Sigmoid colon (tissue), 6 donors: ENCODE measurements at regions not wholly inside any gene's neighbourhood (a gene's known extent, or its start where the extent isn't known, plus 50 kb on each side); places are given as distances from the start of the nearest gene placed in this dataset.

ENCODE experiments used
- DNase-seq: peaks from one replicate; pipeline ENCODE4 v3.0.0-alpha.2; 2019
- H3K27ac ChIP-seq, 4 donors: fragments of 200-600 bp; sonication (generic); one replicate each; pipeline ENCODE4 v1.5.1; 2016 to 2019; ENCODE audit warnings: mild to moderate bottlenecking in 1 of 4
- H3K27me3 ChIP-seq, 3 donors: fragments of 200-600 bp; sonication (generic); one replicate each; pipeline ENCODE4 v1.5.1; 2019; ENCODE audit warnings: mild to moderate bottlenecking in 1 of 3
- H3K36me3 ChIP-seq, 4 donors: fragments of 200-600 bp; sonication (generic); one replicate each; pipeline ENCODE4 v1.5.1; 2016 to 2019
- H3K4me1 ChIP-seq, 4 donors: fragments of 200-600 bp; sonication (generic); one replicate each; pipeline ENCODE4 v1.5.1; 2017 to 2019
- H3K4me3 ChIP-seq, 4 donors: fragments of 200-600 bp; sonication (generic); one replicate each; pipeline ENCODE4 v1.5.1; 2017 to 2019; ENCODE audit warnings: mild to moderate bottlenecking in 2 of 4, moderate library complexity in 1 of 4
- H3K9me3 ChIP-seq, 4 donors: fragments of 200-600 bp in 3 of 4; sonication (generic) in 3 of 4; one replicate each; pipeline versions ENCODE4 v1.5.1 to v1.6.1; 2013 to 2019
- EP300 ChIP-seq, 4 donors: sonication (generic); formaldehyde crosslinking; IDR thresholded peaks; one replicate each; pipeline ENCODE4 v1.6.1; 2017; ENCODE audit warnings: antibody characterized with exemption in 4 of 4
- POLR2A ChIP-seq, 2 donors: fragments of 450-650 bp; IDR thresholded peaks; one replicate each; pipeline ENCODE4 v1.6.1; 2016; ENCODE audit warnings: antibody characterized with exemption in 2 of 2, mild to moderate bottlenecking in 2 of 2, moderate library complexity in 2 of 2
- POLR2AphosphoS5 ChIP-seq, 4 donors: sonication (generic); formaldehyde crosslinking; IDR thresholded peaks; one replicate each; pipeline ENCODE4 v1.6.1; 2017; ENCODE audit warnings: antibody characterized with exemption in 4 of 4
- WGBS, 2 donors: extraction: QIAGEN DNeasy Blood & Tissue Kit; methylation state at CpG; one replicate each; pipeline ENCODE4 v1.1.7; 2013; 5-methylcytosine and 5-hydroxymethylcytosine counted together
- intact Hi-C: fragments of 100-400 bp; cut with DNase I; formaldehyde crosslinking; loops from one replicate; pipeline ENCODE4 v1.15.1; 2023
- TF ChIP-seq, protein P1 (sequence below), 4 experiments: fragments of 450-650 bp in 3 of 4; fragments of 200-600 bp in 1 of 4; IDR thresholded peaks; one replicate each; pipeline ENCODE4 v1.5.1; 2016 to 2019; ENCODE audit warnings: antibody characterized with exemption in 4 of 4, mild to moderate bottlenecking in 3 of 4, moderate library complexity in 2 of 4
- donor health status: healthy with polysubstance abuse.
- donor health status: healthy.

DNA sequence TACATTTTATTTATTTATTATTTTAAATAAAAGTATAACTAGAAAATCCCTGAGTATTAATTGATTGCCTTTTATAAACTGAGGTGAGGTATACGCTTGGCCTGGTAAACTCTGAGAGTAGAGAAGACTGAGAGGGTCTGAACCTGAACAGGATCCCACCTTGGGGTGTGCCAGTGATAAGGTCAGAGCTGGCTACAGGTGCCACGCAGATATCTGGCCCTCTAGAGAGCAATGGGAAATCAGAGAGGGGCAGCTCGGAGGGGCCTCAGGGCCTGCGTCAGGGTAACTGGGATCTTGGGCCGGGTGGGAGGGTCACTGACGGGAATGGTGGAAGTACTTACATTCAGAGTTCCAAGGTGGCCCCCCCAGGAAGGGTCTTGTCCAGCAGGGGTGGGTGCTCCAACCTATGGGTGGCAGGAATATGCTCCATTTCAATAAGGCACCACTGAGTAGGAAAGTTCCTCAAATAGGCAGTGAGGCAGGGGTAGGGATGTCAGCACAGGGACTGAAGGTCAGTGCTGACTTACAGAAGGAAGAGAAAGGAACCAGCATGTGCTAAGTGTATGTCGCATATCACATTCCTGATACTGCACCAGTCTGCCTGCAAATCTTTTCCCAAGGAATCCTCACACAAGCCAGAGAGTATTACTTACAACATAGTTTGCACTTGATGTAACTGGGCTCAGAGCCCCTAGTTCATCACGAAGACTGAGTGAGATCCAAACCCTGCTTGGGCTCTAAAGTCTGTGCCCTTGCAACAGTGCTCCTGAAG is 706.0 kb upstream of the RAB6C start:
- TF ChIP-seq, protein P1, sequence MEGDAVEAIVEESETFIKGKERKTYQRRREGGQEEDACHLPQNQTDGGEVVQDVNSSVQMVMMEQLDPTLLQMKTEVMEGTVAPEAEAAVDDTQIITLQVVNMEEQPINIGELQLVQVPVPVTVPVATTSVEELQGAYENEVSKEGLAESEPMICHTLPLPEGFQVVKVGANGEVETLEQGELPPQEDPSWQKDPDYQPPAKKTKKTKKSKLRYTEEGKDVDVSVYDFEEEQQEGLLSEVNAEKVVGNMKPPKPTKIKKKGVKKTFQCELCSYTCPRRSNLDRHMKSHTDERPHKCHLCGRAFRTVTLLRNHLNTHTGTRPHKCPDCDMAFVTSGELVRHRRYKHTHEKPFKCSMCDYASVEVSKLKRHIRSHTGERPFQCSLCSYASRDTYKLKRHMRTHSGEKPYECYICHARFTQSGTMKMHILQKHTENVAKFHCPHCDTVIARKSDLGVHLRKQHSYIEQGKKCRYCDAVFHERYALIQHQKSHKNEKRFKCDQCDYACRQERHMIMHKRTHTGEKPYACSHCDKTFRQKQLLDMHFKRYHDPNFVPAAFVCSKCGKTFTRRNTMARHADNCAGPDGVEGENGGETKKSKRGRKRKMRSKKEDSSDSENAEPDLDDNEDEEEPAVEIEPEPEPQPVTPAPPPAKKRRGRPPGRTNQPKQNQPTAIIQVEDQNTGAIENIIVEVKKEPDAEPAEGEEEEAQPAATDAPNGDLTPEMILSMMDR (IDR thresholded peaks at IDR 0.05) = no peak
- no peak for TF ChIP-seq POLR2A (IDR thresholded peaks at IDR 0.05)
- no peak for TF ChIP-seq POLR2AphosphoS5 (IDR thresholded peaks at IDR 0.05)
- no peak for TF ChIP-seq EP300 (IDR thresholded peaks at IDR 0.05)
- intact Hi-C loops = no loop called here

DNA sequence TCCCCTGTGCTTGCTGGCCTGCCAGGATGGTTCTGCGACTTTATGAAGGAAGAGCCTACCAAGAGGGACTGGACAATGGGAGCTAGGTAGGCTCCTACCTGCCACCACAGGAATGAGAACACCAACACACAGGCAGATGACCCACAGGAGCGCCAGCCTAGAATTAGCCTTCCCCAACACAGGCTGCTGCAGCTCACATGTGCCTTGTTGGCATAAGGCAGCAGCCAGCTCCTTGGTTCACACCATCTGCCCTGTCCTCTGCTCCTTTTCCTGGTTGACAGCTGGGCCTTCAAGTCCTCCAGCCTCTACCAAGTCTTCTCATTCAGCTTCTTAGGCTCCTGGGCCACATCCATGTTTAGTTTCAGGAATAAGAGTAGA is 705.4 kb upstream of the RAB6C start:
- Histone ChIP-seq H3K27ac (no peak overlapping the region), H3K9me3 (no peaks in the 10 kb centered on the region), H3K4me1 (peaks cover 0 to 16% (median 5%) of the 10 kb centered on the region in 4 donors), H3K36me3 (no peaks in the 10 kb centered on the region), H3K27me3 (no peaks in the 10 kb centered on the region), H3K4me3 (no peak overlapping the region)
- WGBS, 2 donors = 73 to 90% methylated on average over 2 of the region's 2 CpGs
- no peak for TF ChIP-seq POLR2A (IDR thresholded peaks at IDR 0.05)
- TF ChIP-seq EP300 (IDR thresholded peaks at IDR 0.05) = no peak
- TF ChIP-seq, protein P1 (IDR thresholded peaks at IDR 0.05) = no peak
- no peak for TF ChIP-seq POLR2AphosphoS5 (IDR thresholded peaks at IDR 0.05)
- intact Hi-C loops = no loop called here
- DNase-seq = no peak

More for the DNA sequence above, 706.0 kb upstream of the RAB6C start:
- Histone ChIP-seq H3K27ac (no peak overlapping the region), H3K4me1 (peaks cover 0 to 16% (median 5%) of the 10 kb centered on the region in 4 donors), H3K27me3 (no peaks in the 10 kb centered on the region), H3K9me3 (no peaks in the 10 kb centered on the region), H3K36me3 (no peaks in the 10 kb centered on the region), H3K4me3 (no peak overlapping the region)
- whole genome bisulfite sequencing, 2 donors = 91% methylated on average over 8 of the region's 8 CpGs
- no peak for DNase-seq

DNA sequence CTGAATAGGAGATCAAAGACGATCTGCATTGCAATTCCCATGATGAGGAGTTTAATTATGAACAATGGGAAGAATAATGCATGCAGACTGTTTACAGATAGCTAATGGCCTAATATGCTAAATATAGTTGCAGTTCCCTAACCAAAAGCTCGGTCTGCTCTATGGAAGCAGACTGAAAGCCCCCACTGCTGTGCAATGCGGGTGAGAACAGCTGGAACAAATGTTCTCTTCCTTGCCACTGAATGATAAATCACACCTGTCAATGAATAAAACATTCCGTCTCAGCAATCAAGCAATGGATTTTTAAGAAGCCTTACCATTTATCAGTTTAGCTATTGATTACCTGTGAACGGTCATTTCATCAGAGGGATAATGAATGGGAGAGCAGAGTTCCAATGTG is 704.5 kb upstream of the RAB6C start:
- no peak for DNase-seq
- 66 to 68% methylated on average over 5 of the region's 5 CpGs for WGBS, 2 donors
- H3K4me3 ChIP-seq = no peak overlapping the region
- H3K9me3 ChIP-seq = no peaks in the 10 kb centered on the region
- intact Hi-C loops = no loop called here
- no peaks in the 10 kb centered on the region for H3K36me3 ChIP-seq
- no peak overlapping the region for H3K27ac ChIP-seq
- H3K4me1 ChIP-seq = peaks cover 0 to 16% (median 5%) of the 10 kb centered on the region in 4 donors
- H3K27me3 ChIP-seq = no peaks in the 10 kb centered on the region
- TF ChIP-seq EP300 (IDR thresholded peaks at IDR 0.05) = no peak
- TF ChIP-seq, protein P1 (IDR thresholded peaks at IDR 0.05) = no peak
- TF ChIP-seq POLR2AphosphoS5 (IDR thresholded peaks at IDR 0.05) = no peak
- no peak for TF ChIP-seq POLR2A (IDR thresholded peaks at IDR 0.05)

DNA sequence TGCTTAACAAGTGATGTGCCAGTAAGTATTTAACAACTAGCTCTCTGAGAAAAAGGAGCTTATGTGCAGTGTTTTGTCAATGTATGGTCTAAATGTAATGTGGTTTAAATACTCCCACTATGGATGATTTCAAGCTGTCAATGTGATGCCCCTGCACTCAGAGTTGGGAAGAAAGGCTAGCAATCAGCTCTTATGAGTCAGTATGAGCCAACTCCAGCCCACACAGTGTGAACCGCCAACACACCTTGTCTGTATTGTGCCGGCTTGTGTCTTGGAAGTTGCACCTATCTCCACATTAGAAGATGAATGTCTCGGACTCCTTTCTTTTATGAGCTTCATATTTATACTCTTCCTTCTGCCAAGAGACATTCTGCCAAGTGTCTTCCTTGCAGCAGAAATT is 703.8 kb upstream of the RAB6C start:
- H3K4me3 ChIP-seq = no peak overlapping the region
- 85% methylated on average over 3 of the region's 3 CpGs for WGBS, 2 donors
- H3K9me3 ChIP-seq = no peaks in the 10 kb centered on the region
- no peak for DNase-seq
- no peaks in the 10 kb centered on the region for H3K27me3 ChIP-seq
- peaks cover 0 to 16% (median 5%) of the 10 kb centered on the region in 4 donors for H3K4me1 ChIP-seq
- no peak overlapping the region for H3K27ac ChIP-seq
- intact Hi-C loops = no loop called here
- TF ChIP-seq POLR2A (IDR thresholded peaks at IDR 0.05) (no peak), POLR2AphosphoS5 (IDR thresholded peaks at IDR 0.05) (peak in 1 of 4 donors; percentile 39), EP300 (IDR thresholded peaks at IDR 0.05) (no peak)
- TF ChIP-seq, protein P1 (IDR thresholded peaks at IDR 0.05) = no peak
- H3K36me3 ChIP-seq = no peaks in the 10 kb centered on the region
